A549 (cell line): ENCODE measurements at regions not wholly inside any gene's neighbourhood (a gene's known extent, or its start where the extent isn't known, plus 50 kb on each side); places are given as distances from the start of the nearest gene placed in this dataset.

Experiments
- CTCF ChIP-seq: fragments of >200 bp; sonication (Bioruptor Twin); formaldehyde crosslinking; IDR thresholded peaks from 3 replicates; pipeline ENCODE4 v1.5.1; 2016
- EP300 ChIP-seq, 2 experiments: fragments of >200 bp; sonication (Bioruptor Twin); formaldehyde crosslinking; IDR thresholded peaks; 2 replicates in 1 of 2; 3 replicates in 1 of 2; pipeline ENCODE4 v1.6.1; 2016 to 2017
- JUNB ChIP-seq: fragments of >200 bp; sonication (Bioruptor Twin); formaldehyde crosslinking; IDR thresholded peaks from 2 replicates; pipeline ENCODE4 v1.6.1; 2016
- POLR2A ChIP-seq: IDR thresholded peaks from 2 replicates; pipeline ENCODE4 v1.6.1; 2012; ENCODE audit warnings: mild to moderate bottlenecking, low read length
- SREBF2 ChIP-seq: fragments of 450-650 bp; IDR thresholded peaks from 2 replicates; pipeline ENCODE4 v1.6.1; 2014; ENCODE audit warnings: mild to moderate bottlenecking, moderate library complexity
- ZFP36 ChIP-seq: fragments of 450-650 bp; IDR thresholded peaks from 2 replicates; pipeline ENCODE4 v1.6.1; 2014; ENCODE audit warnings: borderline replicate concordance; ENCODE audit not compliant: partially characterized antibody
- TF ChIP-seq, protein P1 (sequence below): fragments of 200-600 bp; sonication (generic); IDR thresholded peaks from 2 replicates; pipeline ENCODE4 v1.6.1; 2016; ENCODE audit warnings: antibody characterized with exemption, mild to moderate bottlenecking, moderate library complexity
- TF ChIP-seq, protein P2 (sequence below): fragments of 150-350 bp; IDR thresholded peaks from 2 replicates; pipeline ENCODE4 v1.6.1; 2014; ENCODE audit warnings: low read depth, mild to moderate bottlenecking, low read length
- TF ChIP-seq, protein P3 (sequence below): fragments of 450-650 bp; IDR thresholded peaks from 2 replicates; pipeline ENCODE4 v1.6.1; 2014; ENCODE audit warnings: antibody characterized with exemption
- TF ChIP-seq, protein P4 (sequence below): IDR thresholded peaks from 2 replicates; pipeline ENCODE4 v1.6.1; 2012

DNA sequence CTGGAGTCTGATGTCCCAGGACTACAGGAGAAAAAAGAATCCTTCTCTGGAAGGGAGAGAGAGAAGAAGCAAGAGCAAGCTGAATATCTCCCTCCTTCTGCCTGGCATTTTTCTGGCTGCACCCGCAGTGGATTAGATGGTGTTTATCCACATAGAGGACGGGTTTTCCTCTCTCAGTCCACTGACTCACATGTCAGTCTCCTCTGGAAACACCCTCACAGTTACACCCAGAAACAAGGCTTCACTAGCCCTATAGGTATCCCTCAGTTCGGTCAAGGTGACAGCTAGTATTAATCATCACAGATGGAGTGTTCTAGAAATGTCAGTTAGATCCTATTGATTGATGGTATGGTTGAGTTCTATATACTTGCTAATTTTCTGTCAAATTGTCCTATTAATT, 87.9 kb downstream of the RHOU start:
- no peak for TF ChIP-seq JUNB
- TF ChIP-seq, protein P1, sequence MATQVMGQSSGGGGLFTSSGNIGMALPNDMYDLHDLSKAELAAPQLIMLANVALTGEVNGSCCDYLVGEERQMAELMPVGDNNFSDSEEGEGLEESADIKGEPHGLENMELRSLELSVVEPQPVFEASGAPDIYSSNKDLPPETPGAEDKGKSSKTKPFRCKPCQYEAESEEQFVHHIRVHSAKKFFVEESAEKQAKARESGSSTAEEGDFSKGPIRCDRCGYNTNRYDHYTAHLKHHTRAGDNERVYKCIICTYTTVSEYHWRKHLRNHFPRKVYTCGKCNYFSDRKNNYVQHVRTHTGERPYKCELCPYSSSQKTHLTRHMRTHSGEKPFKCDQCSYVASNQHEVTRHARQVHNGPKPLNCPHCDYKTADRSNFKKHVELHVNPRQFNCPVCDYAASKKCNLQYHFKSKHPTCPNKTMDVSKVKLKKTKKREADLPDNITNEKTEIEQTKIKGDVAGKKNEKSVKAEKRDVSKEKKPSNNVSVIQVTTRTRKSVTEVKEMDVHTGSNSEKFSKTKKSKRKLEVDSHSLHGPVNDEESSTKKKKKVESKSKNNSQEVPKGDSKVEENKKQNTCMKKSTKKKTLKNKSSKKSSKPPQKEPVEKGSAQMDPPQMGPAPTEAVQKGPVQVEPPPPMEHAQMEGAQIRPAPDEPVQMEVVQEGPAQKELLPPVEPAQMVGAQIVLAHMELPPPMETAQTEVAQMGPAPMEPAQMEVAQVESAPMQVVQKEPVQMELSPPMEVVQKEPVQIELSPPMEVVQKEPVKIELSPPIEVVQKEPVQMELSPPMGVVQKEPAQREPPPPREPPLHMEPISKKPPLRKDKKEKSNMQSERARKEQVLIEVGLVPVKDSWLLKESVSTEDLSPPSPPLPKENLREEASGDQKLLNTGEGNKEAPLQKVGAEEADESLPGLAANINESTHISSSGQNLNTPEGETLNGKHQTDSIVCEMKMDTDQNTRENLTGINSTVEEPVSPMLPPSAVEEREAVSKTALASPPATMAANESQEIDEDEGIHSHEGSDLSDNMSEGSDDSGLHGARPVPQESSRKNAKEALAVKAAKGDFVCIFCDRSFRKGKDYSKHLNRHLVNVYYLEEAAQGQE = no peak
- TF ChIP-seq, protein P2, sequence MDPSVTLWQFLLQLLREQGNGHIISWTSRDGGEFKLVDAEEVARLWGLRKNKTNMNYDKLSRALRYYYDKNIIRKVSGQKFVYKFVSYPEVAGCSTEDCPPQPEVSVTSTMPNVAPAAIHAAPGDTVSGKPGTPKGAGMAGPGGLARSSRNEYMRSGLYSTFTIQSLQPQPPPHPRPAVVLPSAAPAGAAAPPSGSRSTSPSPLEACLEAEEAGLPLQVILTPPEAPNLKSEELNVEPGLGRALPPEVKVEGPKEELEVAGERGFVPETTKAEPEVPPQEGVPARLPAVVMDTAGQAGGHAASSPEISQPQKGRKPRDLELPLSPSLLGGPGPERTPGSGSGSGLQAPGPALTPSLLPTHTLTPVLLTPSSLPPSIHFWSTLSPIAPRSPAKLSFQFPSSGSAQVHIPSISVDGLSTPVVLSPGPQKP = no peak
- no peak for TF ChIP-seq POLR2A
- TF ChIP-seq, protein P3, sequence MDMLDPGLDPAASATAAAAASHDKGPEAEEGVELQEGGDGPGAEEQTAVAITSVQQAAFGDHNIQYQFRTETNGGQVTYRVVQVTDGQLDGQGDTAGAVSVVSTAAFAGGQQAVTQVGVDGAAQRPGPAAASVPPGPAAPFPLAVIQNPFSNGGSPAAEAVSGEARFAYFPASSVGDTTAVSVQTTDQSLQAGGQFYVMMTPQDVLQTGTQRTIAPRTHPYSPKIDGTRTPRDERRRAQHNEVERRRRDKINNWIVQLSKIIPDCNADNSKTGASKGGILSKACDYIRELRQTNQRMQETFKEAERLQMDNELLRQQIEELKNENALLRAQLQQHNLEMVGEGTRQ = no peak
- no peak for TF ChIP-seq CTCF
- TF ChIP-seq, protein P4, sequence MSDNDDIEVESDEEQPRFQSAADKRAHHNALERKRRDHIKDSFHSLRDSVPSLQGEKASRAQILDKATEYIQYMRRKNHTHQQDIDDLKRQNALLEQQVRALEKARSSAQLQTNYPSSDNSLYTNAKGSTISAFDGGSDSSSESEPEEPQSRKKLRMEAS = no peak
- TF ChIP-seq EP300 (IDR thresholded peaks at IDR 0.05) = no peak
- TF ChIP-seq ZFP36 = no peak
- no peak for TF ChIP-seq SREBF2
